NCI-H460 (cell line): ENCODE measurements at regions not wholly inside any gene's neighbourhood (a gene's known extent, or its start where the extent isn't known, plus 50 kb on each side); places are given as distances from the start of the nearest gene placed in this dataset.
"Not testable (repeated sequence)": the region's sequence is repeated elsewhere in the genome, so short reads cannot be mapped to it uniquely, and the experiment has no call there.

Experiments used
- DNase-seq: peaks from one replicate; pipeline ENCODE4 v3.0.0-alpha.2; 2016; ENCODE audit warnings: low read depth; ENCODE audit errors: extremely low read depth

DNA sequence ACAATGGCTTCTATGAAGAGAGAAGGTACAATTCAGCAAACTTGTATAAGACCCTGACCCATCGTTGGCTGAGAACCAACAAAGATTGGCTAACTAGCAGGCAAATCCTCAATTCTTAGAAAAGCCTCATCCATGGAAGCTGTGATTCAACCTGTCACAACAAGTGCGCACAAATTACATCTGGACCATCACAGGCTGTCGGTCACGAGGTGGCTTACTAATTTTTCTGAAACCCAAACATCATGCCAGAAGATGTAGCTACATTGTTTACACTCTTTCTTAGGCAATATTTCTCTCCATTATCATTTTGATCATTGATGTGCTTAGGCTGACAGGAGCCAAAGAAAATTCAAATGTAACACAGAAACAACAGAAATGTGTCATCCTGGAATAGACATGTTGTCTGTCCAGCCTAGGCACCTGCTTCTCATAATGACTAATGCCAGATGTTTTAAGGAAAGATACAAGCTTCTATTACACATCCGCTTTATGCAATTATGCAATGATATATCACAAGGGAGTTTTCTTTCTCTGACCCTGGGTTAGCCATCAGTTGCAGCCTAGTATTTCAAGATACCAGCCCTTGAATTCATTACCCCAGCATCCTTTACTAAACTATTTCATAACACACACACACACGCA is 92.9 kb upstream of the DIO2 start:
- no peak for DNase-seq

DNA sequence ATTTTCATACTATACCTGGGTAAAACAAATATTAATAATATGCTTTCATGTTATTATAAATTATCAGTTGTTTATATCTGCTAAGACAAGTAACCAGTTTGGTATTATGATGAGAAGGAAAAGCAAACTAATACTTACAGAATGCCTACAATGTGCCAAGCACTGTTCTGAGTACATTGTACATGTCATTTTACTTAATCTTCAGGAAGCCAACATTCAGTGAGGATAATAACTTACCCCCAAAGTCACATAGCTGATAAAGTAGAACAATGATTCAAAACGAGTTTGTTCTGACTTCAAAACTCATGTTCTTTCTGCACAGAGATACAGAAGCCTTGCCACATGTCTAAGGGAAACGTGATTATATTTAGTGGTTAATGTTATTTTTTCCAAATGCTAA is 89.0 kb upstream of the DIO2 start:
- DNase-seq, result no peak

DNA sequence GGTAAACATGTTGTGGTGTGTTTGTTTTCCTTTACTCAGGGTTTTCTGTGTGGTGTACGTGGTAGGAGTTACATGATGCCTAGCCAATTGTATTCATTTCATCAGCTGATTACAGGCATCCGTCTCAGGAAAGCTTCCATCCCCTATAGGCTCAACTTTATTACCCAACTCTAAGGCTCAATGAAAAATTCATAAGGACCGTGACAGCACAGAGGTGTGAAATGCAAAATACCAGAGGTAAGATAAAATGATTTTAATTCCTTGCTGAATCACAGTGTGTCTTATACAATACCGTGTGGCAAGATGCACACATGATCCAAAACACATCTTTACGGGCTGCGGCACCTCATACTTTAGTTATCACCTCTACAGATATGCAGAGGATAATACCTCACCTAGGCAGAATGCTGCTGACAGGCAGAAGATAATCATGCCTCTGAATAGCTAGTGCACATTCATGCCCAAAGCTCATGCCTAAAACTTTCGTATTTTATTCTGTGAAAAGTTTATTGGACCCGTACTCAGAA is 87.2 kb upstream of the DIO2 start:
- DNase-seq, result no peak

DNA sequence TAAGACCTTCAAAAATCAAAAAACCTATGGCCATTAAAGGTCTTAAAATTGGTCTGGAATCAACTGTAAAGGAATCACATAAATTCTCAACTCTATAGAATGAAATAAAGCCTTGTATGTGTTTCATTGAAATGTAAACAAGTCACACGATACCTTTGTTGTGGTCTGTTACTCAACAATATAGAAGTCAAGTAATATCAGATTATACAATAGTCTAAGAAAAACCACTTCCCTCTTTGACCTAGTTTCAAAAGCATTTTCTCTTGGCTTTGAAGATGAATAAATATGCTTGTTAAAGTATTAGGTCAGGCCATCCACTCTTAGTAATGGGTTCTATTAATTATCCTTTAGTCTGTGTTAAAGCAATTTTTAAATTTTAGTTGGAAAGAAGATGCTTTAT is 79.8 kb upstream of the DIO2 start:
- no peak for DNase-seq

DNA sequence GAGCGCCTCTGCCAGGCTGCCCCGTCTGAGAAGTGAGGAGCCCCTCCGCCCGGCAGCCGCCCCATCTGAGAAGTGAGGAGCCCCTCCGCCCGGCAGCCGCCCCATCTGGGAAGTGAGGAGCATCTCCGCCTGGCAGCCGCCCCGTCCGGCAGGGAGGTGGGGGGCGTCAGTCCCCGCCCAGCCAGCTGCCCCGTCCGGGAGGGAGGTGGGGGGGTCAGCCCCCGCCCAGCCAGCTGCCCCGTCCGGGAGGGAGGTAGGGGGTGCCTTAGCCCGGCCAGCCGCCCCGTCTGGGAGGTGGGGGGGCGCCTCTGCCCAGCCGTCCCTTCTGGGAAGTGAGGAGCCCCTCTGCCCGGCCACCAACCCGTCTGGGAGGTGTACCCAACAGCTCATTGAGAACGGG is 75.4 kb upstream of the DIO2 start:
- DNase-seq, result not testable (repeated sequence)

DNA sequence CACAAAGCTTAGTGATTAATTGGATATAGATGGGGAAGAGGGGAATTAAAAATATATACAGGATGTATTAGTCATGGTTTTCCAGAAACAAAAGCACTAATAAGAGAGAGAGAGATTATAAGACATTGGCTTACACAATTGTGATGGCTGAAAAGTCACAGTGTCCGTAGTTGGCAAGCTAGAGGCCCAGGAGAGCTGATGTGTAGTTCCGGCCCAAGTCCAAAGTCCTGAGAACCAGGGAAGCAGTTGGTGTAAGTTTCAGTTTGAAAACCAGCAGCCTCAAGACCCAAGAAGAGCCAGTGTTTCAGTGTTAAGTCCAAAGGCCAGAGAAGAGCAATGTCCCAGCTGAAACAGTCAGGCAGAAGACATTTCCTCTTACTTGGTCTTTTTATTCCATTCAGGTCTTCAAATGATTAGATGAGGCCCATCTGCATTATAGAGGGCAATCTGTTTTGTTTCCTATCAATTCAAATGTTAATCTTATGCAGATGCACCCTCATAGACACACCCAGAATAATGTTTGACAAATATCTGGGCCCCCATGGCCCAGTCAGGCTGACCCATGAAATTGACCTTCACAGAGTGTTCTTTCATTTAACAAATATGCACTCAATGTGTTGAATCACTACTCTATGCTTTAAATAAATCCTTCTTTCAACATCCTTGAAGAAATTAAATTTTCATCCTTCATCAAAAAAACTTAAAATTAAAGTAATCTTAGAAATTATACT is 67.2 kb upstream of the DIO2 start:
- no peak for DNase-seq

DNA sequence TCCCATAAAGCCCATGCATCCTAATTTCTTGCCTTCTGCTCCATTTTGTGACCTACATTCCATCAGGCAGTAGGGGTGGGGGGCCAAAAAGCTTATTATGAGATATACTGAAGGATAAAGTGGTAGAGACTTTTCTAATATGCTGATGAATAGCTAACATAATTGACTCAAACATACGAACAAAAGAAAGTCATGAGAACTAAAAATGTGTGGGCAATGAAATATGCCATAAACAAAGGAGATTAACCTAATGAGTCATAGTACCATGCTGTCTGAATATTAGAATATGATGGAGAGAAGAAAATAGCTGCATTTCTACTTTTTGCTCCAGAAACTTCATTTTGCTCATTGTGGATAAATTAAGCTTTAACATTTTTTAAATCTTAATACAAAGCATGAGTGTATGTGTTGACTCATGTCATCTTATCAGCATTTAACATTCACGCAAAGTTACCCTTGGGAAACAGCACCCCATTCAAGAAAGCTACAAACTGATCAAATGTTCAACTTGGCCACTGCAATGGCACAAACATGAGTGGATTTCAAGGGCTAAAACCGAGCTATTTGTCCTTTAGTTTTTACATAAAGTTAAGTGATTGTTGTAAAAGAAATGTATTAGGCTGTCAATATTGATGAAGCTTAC is 64.0 kb upstream of the DIO2 start:
- no peak for DNase-seq

DNA sequence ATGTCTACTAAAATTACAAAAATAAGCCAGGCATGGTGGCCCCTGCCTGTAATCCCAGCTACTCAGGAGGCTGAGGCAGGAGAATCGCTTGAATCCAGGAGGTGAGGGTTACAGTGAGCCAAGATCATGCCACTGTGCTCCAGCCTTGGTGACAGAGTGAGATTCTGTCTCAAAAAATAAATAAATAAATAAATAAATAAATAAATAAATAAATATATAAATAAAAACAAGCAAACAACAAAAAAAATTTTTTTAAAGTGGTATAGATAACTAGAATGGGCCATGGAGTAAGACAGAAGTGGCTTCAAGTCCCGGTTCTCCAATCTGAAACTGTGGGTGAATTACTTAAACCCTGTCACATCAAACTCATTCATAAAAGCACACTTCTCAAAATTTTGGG is 63.0 kb upstream of the DIO2 start:
- DNase-seq, result not testable (repeated sequence)

DNA sequence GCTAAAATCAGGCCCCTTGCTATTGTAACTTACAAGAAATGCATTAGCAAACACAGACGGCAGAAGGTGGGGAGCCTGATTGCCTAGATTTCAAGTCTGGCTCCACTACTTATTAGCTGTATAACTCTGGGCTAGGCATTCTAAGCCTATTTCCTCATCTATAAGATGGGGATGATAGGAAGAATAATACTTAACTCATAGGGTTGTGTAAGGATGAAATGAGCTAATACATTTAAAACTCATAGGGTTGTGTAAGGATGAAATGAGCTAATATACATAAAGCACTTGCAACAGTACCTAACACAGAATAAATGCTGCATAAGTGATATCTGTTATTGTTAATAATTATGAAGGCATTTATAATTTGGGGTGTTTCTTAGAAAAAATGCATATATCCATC is 60.1 kb upstream of the DIO2 start:
- no peak for DNase-seq

DNA sequence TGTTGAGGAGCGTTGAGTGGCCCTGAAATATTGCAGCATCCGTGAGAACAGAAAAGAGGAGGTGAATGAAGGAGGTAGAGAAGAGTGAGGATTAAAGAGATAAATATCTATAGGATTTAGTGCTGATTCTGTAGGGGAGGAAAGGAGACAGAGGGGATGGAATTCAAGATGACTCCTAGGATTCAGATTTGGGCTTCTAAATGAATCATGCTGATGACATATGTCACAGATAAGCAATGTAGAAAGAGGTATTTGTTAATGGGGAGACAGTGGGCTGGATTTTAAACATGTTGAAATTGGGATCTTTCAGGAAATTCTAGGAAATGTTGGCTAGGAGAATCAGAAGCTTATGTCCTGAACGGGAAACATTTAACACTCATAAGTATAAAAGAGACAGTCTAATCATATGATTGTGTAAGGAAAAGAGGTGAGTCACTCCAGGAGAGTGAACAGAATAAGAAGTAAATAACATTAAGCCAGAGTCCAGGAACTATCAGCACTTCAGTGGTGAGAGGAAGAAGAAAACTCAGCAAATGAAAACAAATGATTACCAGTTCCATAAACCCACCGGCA is 58.1 kb upstream of the DIO2 start:
- no peak for DNase-seq

DNA sequence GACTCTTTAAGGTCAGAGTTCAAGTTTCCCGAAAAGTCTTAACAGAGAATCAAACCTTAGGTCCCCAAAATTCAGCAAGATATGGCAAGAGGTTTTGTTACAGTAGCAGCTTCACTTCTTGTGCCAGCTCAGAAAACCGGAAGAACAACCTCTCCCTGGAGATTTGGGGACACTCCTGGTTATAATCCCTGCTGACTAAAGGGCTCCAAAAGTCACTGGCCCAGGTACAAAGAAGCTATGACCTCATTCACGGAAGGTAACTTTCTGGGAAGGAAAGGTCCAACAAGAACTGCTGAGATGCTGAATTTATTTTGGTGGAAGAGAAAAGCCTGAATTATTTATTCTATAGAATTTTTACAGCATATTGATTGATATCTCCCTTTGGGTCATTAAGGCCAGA is 55.6 kb upstream of the DIO2 start:
- no peak for DNase-seq

DNA sequence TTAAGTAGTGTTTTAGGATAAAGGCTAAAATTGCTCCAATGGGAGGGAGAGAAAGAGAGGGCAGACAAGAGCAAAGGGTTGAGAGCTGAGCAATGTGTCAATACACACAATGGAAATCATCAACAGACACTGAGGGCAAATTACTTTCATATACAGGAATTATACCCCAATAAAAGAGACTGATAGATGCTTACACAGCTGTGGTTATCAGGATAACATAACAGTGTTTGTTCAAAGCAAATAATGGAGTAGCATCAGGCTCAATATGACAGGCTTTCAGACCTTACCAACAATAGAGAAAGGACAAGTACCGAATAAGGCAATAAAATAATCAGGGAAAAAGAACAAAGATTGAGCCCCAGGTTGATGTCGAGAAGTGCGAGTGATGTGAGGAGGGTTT is 53.4 kb upstream of the DIO2 start:
- no peak for DNase-seq
